ENCODE measurements at regions not wholly inside any gene's neighbourhood (a gene's known extent, or its start where the extent isn't known, plus 50 kb on each side); places are given as distances from the start of the nearest gene placed in this dataset.

DNA sequence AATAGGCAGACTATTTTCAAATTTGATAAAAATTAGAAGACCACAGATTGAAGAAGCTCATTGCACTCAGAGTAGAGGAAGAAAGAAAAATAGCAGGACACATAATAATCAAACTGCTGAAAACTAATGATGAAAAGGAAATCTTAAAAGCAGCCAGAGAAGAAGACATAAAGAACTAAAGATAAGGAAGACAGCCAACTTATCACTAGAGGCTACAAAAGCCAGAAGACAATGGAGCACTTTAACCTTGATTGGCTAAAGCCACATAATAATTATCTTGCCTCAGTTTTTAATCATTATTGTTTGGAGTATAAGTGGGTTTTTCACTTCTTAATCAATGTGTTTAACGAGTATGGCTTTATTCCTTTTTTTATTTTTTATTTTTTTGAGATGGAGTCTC, 397.6 kb downstream of the RNF144B start:
- H3K23ac ChIP-seq (ENCODE audit: low read depth, low read length): no peak overlapping the region
- no peak overlapping the region for H2AK5ac ChIP-seq (ENCODE audit: low read depth, low read length)
- DNase-seq: no peak
- H3K27me3 ChIP-seq (ENCODE audit: control insufficient read depth, insufficient read depth, low read length): no peaks in the 10 kb centered on the region
- no peaks in the 10 kb centered on the region for H3K4me1 ChIP-seq (ENCODE audit: control insufficient read depth, insufficient read depth, low read length)
- H2BK120ac ChIP-seq (ENCODE audit: low read depth, low read length): no peak overlapping the region
- H2AFZ ChIP-seq (replicated peaks; ENCODE audit: low read length, poor library complexity): no peak overlapping the region
- in situ Hi-C loops (cut with MboI; ENCODE audit: low sequenced_read_pairs): no loop called here
- WGBS, 2 experiments (ENCODE audit: extremely low coverage in 2 of 2, insufficient read length in 1 of 2): no CpG with 5 or more reads among the region's 1 CpG
- no peak for ATAC-seq (ENCODE audit: low read depth)
- no peak overlapping the region for H3K14ac ChIP-seq (replicated peaks; ENCODE audit: low read depth, low read length)
- no peaks in the 10 kb centered on the region for H3K79me1 ChIP-seq (ENCODE audit: low read depth in 1 of 2, low read length in 2 of 2)
- POLR2A ChIA-PET (ENCODE audit: unreplicated experiment): no interaction called here
- TF ChIP-seq MAZ (IDR thresholded peaks at IDR 0.05; ENCODE audit: borderline replicate concordance, low read depth, low read length) (no peak), NFE2L2 (IDR thresholded peaks at IDR 0.05; ENCODE audit: low read depth, low read length) (no peak), POLR2A (IDR thresholded peaks at IDR 0.05; ENCODE audit: low read depth, low read length) (no peak), CTCF (conservative IDR thresholded peaks at IDR 0.05; ENCODE audit: low read depth, low read length) (no peak), BHLHE40 (IDR thresholded peaks at IDR 0.05; ENCODE audit: low read depth, low read length) (no peak), CHD1 (IDR thresholded peaks at IDR 0.05; ENCODE audit: low read depth, low read length) (no peak), FOS (IDR thresholded peaks at IDR 0.05; ENCODE audit: low read depth, low read length) (no peak), MAFK (IDR thresholded peaks at IDR 0.05; ENCODE audit: low read depth, low read length) (no peak), SMC3 (IDR thresholded peaks at IDR 0.05; ENCODE audit: low read depth, low read length) (no peak), RCOR1 (IDR thresholded peaks at IDR 0.05; ENCODE audit: insufficient replicate concordance, low read length) (no peak), RFX5 (IDR thresholded peaks at IDR 0.05; ENCODE audit: low read depth, low read length) (no peak), RAD21 (IDR thresholded peaks at IDR 0.05; ENCODE audit: low read length) (no peak), MXI1 (IDR thresholded peaks at IDR 0.05; ENCODE audit: borderline replicate concordance, low read depth, low read length) (no peak), CEBPB (IDR thresholded peaks at IDR 0.05; ENCODE audit: low read depth, low read length) (no peak)
- TF ChIP-seq, protein P1, sequence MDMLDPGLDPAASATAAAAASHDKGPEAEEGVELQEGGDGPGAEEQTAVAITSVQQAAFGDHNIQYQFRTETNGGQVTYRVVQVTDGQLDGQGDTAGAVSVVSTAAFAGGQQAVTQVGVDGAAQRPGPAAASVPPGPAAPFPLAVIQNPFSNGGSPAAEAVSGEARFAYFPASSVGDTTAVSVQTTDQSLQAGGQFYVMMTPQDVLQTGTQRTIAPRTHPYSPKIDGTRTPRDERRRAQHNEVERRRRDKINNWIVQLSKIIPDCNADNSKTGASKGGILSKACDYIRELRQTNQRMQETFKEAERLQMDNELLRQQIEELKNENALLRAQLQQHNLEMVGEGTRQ (IDR thresholded peaks at IDR 0.05; ENCODE audit: low read depth, low read length): no peak
- TF ChIP-seq, protein P2, sequence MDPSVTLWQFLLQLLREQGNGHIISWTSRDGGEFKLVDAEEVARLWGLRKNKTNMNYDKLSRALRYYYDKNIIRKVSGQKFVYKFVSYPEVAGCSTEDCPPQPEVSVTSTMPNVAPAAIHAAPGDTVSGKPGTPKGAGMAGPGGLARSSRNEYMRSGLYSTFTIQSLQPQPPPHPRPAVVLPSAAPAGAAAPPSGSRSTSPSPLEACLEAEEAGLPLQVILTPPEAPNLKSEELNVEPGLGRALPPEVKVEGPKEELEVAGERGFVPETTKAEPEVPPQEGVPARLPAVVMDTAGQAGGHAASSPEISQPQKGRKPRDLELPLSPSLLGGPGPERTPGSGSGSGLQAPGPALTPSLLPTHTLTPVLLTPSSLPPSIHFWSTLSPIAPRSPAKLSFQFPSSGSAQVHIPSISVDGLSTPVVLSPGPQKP (IDR thresholded peaks at IDR 0.05; ENCODE audit: borderline replicate concordance, low read depth, low read length): no peak
- dilution Hi-C loops (cut with HindIII; ENCODE audit: low sequenced_read_pairs, unreplicated experiment): no loop called here
- no peak overlapping the region for H4K91ac ChIP-seq (ENCODE audit: insufficient read depth, low read depth, low read length)
- CTCF ChIA-PET: no interaction called here
- H3K9me1 ChIP-seq (ENCODE audit: insufficient read depth, low read length): no peaks in the 10 kb centered on the region
- no peak overlapping the region for H3K4me2 ChIP-seq (ENCODE audit: low read depth, low read length)
- no peak overlapping the region for H3K27ac ChIP-seq (ENCODE audit: insufficient read depth, low read length)
- intact Hi-C loops (cut with micrococcal nuclease): no loop called here
- peaks cover 5% of the 10 kb centered on the region for H3K9me3 ChIP-seq (ENCODE audit: control insufficient read depth, insufficient read depth, low read length)
- no peak overlapping the region for H3K9ac ChIP-seq (ENCODE audit: low read depth, low read length)
- no peak overlapping the region for H2BK5ac ChIP-seq (ENCODE audit: low read depth, low read length, poor library complexity, severe bottlenecking)
- H3K36me3 ChIP-seq (ENCODE audit: control insufficient read depth, insufficient read depth, low read length): no peaks in the 10 kb centered on the region
- no peak overlapping the region for H2BK20ac ChIP-seq (ENCODE audit: low read depth, low read length)
- no TSS peak for BruUV-seq (replicated peaks)
- no peak overlapping the region for H3K4ac ChIP-seq (ENCODE audit: low read depth, low read length)
- H2BK15ac ChIP-seq (ENCODE audit: low read depth, low read length): no peak overlapping the region
- no peak overlapping the region for H3K18ac ChIP-seq (ENCODE audit: low read depth, low read length)
- H4K20me1 ChIP-seq (ENCODE audit: insufficient read depth, low read length): no peaks in the 10 kb centered on the region
- no peak overlapping the region for H3K56ac ChIP-seq (ENCODE audit: extremely low read depth, insufficient read depth, low read length)
- no peak overlapping the region for H3K4me3 ChIP-seq (ENCODE audit: insufficient read depth, low read depth, low read length)
- H4K8ac ChIP-seq (ENCODE audit: low read depth in 2 of 2, low read length in 2 of 2): no peak overlapping the region
- no peak overlapping the region for H2AK9ac ChIP-seq (replicated peaks; ENCODE audit: low read depth, low read length, poor library complexity)
- H4K5ac ChIP-seq (ENCODE audit: low read depth, low read length): no peak overlapping the region

Measured in IMR-90 (cell line).